ENCODE measurements at regions not wholly inside any gene's neighbourhood (a gene's known extent, or its start where the extent isn't known, plus 50 kb on each side); places are given as distances from the start of the nearest gene placed in this dataset.

DNA sequence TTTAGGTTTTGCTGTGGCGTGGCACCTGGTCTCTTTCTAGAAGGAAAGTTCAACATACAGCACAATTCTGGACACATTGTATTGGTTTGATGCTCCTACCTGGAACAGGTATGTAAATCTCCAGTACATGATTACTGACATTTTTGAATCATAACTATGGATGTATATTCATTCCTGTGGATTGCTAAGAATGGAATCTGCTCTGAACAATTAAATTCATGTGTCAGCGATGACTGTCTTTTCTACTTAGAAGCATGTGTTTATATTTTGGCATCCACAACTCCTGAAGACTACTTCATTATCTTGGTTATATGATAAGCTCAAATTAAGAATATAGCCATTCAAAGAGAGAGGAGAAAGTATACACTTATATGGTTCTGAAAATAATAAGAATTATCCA is 291.8 kb downstream of the CHRM3 start:
- Histone ChIP-seq H3K14ac (ENCODE audit: low read length) (no peak overlapping the region), H3K79me2 (ENCODE audit: control insufficient read depth, insufficient read depth, low read length, poor library complexity) (no peaks in the 10 kb centered on the region), H3K4me1 (ENCODE audit: control insufficient read depth in 1 of 2, insufficient read depth in 2 of 2, low read length in 2 of 2) (no peaks in the 10 kb centered on the region), H2BK12ac (ENCODE audit: low read length) (no peak overlapping the region), H2BK5ac (ENCODE audit: low read depth, low read length, poor library complexity) (no peak overlapping the region), H3K79me1 (ENCODE audit: low read length) (no peaks in the 10 kb centered on the region), H2AFZ (ENCODE audit: insufficient read depth, low read length, poor library complexity) (no peak overlapping the region), H3K4ac (ENCODE audit: low read depth, low read length) (no peak overlapping the region), H2BK120ac (ENCODE audit: insufficient read depth, low read length, poor library complexity) (no peak overlapping the region), H3K27me3 (ENCODE audit: insufficient read depth, low read length) (no peaks in the 10 kb centered on the region), H3K4me2 (ENCODE audit: low read length) (no peak overlapping the region), H4K91ac (ENCODE audit: low read depth, low read length) (no peak overlapping the region), H2AK5ac (ENCODE audit: low read length) (no peak overlapping the region), H3K4me3 (ENCODE audit: low read depth, low read length) (no peak overlapping the region), H3K9ac (ENCODE audit: low read length) (no peak overlapping the region), H3K9me3 (ENCODE audit: insufficient read depth, low read depth, low read length) (no peaks in the 10 kb centered on the region), H4K8ac (ENCODE audit: low read depth, low read length) (no peak overlapping the region), H3K18ac (ENCODE audit: low read length) (no peak overlapping the region), H4K12ac (ENCODE audit: low read depth, low read length) (no peak overlapping the region), H3K36me3 (ENCODE audit: control insufficient read depth in 1 of 2, insufficient read depth in 2 of 2, low read length in 2 of 2) (no peaks in the 10 kb centered on the region), H3K27ac (ENCODE audit: low read depth, low read length) (no peak overlapping the region), H3K23ac (ENCODE audit: low read length) (no peak overlapping the region)
- WGBS (ENCODE audit: extremely low coverage, insufficient coverage, insufficient read length), result no CpG with 5 or more reads among the region's 2 CpGs
- peak; percentile 16 to 83 for DNase-seq

DNA sequence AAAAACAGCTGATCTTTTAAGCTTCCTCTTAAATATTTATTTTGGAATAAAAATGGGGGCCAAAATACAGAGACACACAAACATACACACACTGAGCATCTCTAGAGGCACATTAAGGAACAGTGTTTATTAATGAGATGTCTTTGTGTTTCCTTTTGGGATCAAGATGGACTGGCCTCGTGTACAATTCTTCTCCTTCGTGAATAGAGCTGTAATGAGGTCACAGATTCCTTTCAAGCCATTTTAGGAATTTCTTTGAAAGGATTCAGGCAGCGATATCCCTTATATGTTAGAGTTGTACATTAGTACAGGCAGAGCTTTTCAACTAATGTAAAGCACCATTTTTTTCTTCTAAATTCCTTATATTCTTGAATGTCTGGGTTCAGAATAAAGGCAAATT is 295.7 kb downstream of the CHRM3 start:
- Histone ChIP-seq H2AK5ac (ENCODE audit: low read length) (no peak overlapping the region), H2AFZ (ENCODE audit: insufficient read depth, low read length, poor library complexity) (no peak overlapping the region), H3K36me3 (ENCODE audit: control insufficient read depth in 1 of 2, insufficient read depth in 2 of 2, low read length in 2 of 2) (no peaks in the 10 kb centered on the region), H4K91ac (ENCODE audit: low read depth, low read length) (no peak overlapping the region), H3K4me2 (ENCODE audit: low read length) (no peak overlapping the region), H3K27me3 (ENCODE audit: insufficient read depth, low read length) (no peaks in the 10 kb centered on the region), H3K4me1 (ENCODE audit: control insufficient read depth in 1 of 2, insufficient read depth in 2 of 2, low read length in 2 of 2) (no peaks in the 10 kb centered on the region), H3K79me1 (ENCODE audit: low read length) (no peaks in the 10 kb centered on the region), H3K4me3 (ENCODE audit: low read depth, low read length) (no peak overlapping the region), H3K14ac (ENCODE audit: low read length) (no peak overlapping the region), H3K9ac (ENCODE audit: low read length) (no peak overlapping the region), H2BK12ac (ENCODE audit: low read length) (no peak overlapping the region), H4K12ac (ENCODE audit: low read depth, low read length) (no peak overlapping the region), H3K27ac (ENCODE audit: low read depth, low read length) (no peak overlapping the region), H2BK120ac (ENCODE audit: insufficient read depth, low read length, poor library complexity) (no peak overlapping the region), H4K8ac (ENCODE audit: low read depth, low read length) (no peak overlapping the region), H3K23ac (ENCODE audit: low read length) (no peak overlapping the region), H2BK5ac (ENCODE audit: low read depth, low read length, poor library complexity) (no peak overlapping the region), H3K4ac (ENCODE audit: low read depth, low read length) (no peak overlapping the region), H3K9me3 (ENCODE audit: insufficient read depth, low read depth, low read length) (no peaks in the 10 kb centered on the region), H3K79me2 (ENCODE audit: control insufficient read depth, insufficient read depth, low read length, poor library complexity) (no peaks in the 10 kb centered on the region), H3K18ac (ENCODE audit: low read length) (no peak overlapping the region)
- no CpG with 5 or more reads among the region's 3 CpGs for WGBS (ENCODE audit: extremely low coverage, insufficient coverage, insufficient read length)
- DNase-seq, result peak in 1 of 2 donors; percentile 69

DNA sequence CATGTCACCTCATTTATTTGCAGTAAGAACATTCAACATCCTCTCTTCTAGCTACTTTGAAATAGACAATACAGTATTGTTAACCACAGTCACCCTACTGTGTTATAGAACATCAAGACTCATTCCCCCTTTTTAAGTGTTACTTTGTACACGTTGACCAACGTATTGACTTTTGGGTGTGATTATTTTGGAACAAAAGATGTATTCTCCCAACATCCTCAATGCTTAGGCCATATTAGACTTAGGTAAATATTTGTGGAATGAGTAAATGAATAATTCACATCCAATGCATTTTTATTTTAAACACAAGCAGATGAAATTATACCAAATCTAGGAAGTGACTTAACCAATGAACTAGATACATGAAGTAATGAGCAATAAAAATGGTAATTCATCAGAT is 296.6 kb downstream of the CHRM3 start:
- no peak overlapping the region for H2BK120ac ChIP-seq (ENCODE audit: insufficient read depth, low read length, poor library complexity)
- H4K12ac ChIP-seq (ENCODE audit: low read depth, low read length), result no peak overlapping the region
- no peak overlapping the region for H4K91ac ChIP-seq (ENCODE audit: low read depth, low read length)
- no peak overlapping the region for H4K8ac ChIP-seq (ENCODE audit: low read depth, low read length)
- no peak overlapping the region for H2AFZ ChIP-seq (ENCODE audit: insufficient read depth, low read length, poor library complexity)
- no peaks in the 10 kb centered on the region for H3K9me3 ChIP-seq (ENCODE audit: insufficient read depth, low read depth, low read length)
- no peak overlapping the region for H3K14ac ChIP-seq (ENCODE audit: low read length)
- H3K79me2 ChIP-seq (ENCODE audit: control insufficient read depth, insufficient read depth, low read length, poor library complexity), result no peaks in the 10 kb centered on the region
- no peaks in the 10 kb centered on the region for H3K4me1 ChIP-seq (ENCODE audit: control insufficient read depth in 1 of 2, insufficient read depth in 2 of 2, low read length in 2 of 2)
- no peaks in the 10 kb centered on the region for H3K79me1 ChIP-seq (ENCODE audit: low read length)
- H3K4me3 ChIP-seq (ENCODE audit: low read depth, low read length), result no peak overlapping the region
- H3K4ac ChIP-seq (ENCODE audit: low read depth, low read length), result no peak overlapping the region
- no peak overlapping the region for H3K18ac ChIP-seq (ENCODE audit: low read length)
- no peak overlapping the region for H3K9ac ChIP-seq (ENCODE audit: low read length)
- H3K23ac ChIP-seq (ENCODE audit: low read length), result no peak overlapping the region
- H3K27ac ChIP-seq (ENCODE audit: low read depth, low read length), result no peak overlapping the region
- H2BK12ac ChIP-seq (ENCODE audit: low read length), result no peak overlapping the region
- no peak overlapping the region for H2AK5ac ChIP-seq (ENCODE audit: low read length)
- H2BK5ac ChIP-seq (ENCODE audit: low read depth, low read length, poor library complexity), result no peak overlapping the region
- no peak for DNase-seq
- no peak overlapping the region for H3K4me2 ChIP-seq (ENCODE audit: low read length)
- no peaks in the 10 kb centered on the region for H3K27me3 ChIP-seq (ENCODE audit: insufficient read depth, low read length)
- no CpG with 5 or more reads among the region's 2 CpGs for WGBS (ENCODE audit: extremely low coverage, insufficient coverage, insufficient read length)
- no peaks in the 10 kb centered on the region for H3K36me3 ChIP-seq (ENCODE audit: control insufficient read depth in 1 of 2, insufficient read depth in 2 of 2, low read length in 2 of 2)

DNA sequence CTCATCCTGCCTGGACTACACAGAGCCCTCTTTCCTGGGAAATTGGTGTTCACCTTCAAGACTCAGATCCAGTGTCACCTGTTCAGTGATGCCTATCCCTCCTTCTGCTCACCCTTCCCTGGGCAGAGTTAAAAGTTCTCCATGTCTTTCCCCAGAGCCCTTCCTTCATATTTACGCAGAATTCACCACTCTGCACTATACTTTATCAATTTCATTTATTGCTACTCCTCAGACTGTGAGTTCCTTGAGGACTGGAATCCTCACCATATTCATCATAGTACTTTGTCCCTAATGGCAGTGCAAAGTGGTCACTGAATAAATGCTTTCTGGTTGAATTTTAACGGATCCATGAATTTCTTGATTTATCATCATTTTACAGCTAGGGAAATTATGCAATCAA is 300.0 kb downstream of the CHRM3 start:
- no peaks in the 10 kb centered on the region for H3K36me3 ChIP-seq (ENCODE audit: control insufficient read depth in 1 of 2, insufficient read depth in 2 of 2, low read length in 2 of 2)
- no peak overlapping the region for H2AK5ac ChIP-seq (ENCODE audit: low read length)
- H2BK12ac ChIP-seq (ENCODE audit: low read length), result no peak overlapping the region
- no peak overlapping the region for H3K27ac ChIP-seq (ENCODE audit: low read depth, low read length)
- H3K27me3 ChIP-seq (ENCODE audit: insufficient read depth, low read length), result no peaks in the 10 kb centered on the region
- H3K9ac ChIP-seq (ENCODE audit: low read length), result no peak overlapping the region
- whole genome bisulfite sequencing (ENCODE audit: extremely low coverage, insufficient coverage, insufficient read length), result no CpG with 5 or more reads among the region's 2 CpGs
- no peak overlapping the region for H3K4ac ChIP-seq (ENCODE audit: low read depth, low read length)
- H2BK120ac ChIP-seq (ENCODE audit: insufficient read depth, low read length, poor library complexity), result no peak overlapping the region
- no peak overlapping the region for H2BK5ac ChIP-seq (ENCODE audit: low read depth, low read length, poor library complexity)
- H4K91ac ChIP-seq (ENCODE audit: low read depth, low read length), result no peak overlapping the region
- no peak overlapping the region for H3K4me2 ChIP-seq (ENCODE audit: low read length)
- H4K12ac ChIP-seq (ENCODE audit: low read depth, low read length), result no peak overlapping the region
- H3K14ac ChIP-seq (ENCODE audit: low read length), result no peak overlapping the region
- no peak overlapping the region for H4K8ac ChIP-seq (ENCODE audit: low read depth, low read length)
- no peak overlapping the region for H2AFZ ChIP-seq (ENCODE audit: insufficient read depth, low read length, poor library complexity)
- H3K79me2 ChIP-seq (ENCODE audit: control insufficient read depth, insufficient read depth, low read length, poor library complexity), result no peaks in the 10 kb centered on the region
- no peaks in the 10 kb centered on the region for H3K79me1 ChIP-seq (ENCODE audit: low read length)
- H3K23ac ChIP-seq (ENCODE audit: low read length), result no peak overlapping the region
- H3K9me3 ChIP-seq (ENCODE audit: insufficient read depth, low read depth, low read length), result no peaks in the 10 kb centered on the region
- no peak overlapping the region for H3K4me3 ChIP-seq (ENCODE audit: low read depth, low read length)
- no peak for DNase-seq
- no peak overlapping the region for H3K18ac ChIP-seq (ENCODE audit: low read length)
- H3K4me1 ChIP-seq (ENCODE audit: control insufficient read depth in 1 of 2, insufficient read depth in 2 of 2, low read length in 2 of 2), result no peaks in the 10 kb centered on the region

All from trophoblast cell (in vitro differentiated cells and primary cell).